Liver (tissue), 8 donors: ENCODE measurements at regions not wholly inside any gene's neighbourhood (a gene's known extent, or its start where the extent isn't known, plus 50 kb on each side); places are given as distances from the start of the nearest gene placed in this dataset.

ENCODE experiments used
- DNase-seq: peaks from one replicate; pipeline ENCODE4 v3.0.0-alpha.2; 2017; ENCODE audit warnings: low spot score
- H3K27ac ChIP-seq, 2 donors: one replicate each; pipeline ENCODE4 v1.7.0; 2013; ENCODE audit warnings: inconsistent platforms in 2 of 2, low read length in 2 of 2, control low read depth in 1 of 2, low read depth in 1 of 2, mild to moderate bottlenecking in 1 of 2
- H3K27me3 ChIP-seq, 4 donors: one replicate each; pipeline versions ENCODE4 v1.6.1 to v1.7.0; 2013; ENCODE audit warnings: low read length in 3 of 4, inconsistent platforms in 1 of 4, mild to moderate bottlenecking in 1 of 4, moderate library complexity in 1 of 4; ENCODE audit not compliant: control insufficient read depth in 4 of 4, insufficient read depth in 4 of 4
- H3K36me3 ChIP-seq, 4 donors: one replicate each; pipeline versions ENCODE4 v1.6.1 to v1.7.0; 2013; ENCODE audit warnings: low read length in 3 of 4, mild to moderate bottlenecking in 3 of 4, low read depth in 1 of 4, moderate library complexity in 1 of 4; ENCODE audit not compliant: control insufficient read depth in 4 of 4, insufficient read depth in 3 of 4
- H3K4me1 ChIP-seq, 4 donors: one replicate each; pipeline versions ENCODE4 v1.6.1 to v1.7.0; 2013; ENCODE audit warnings: low read length in 3 of 4, mild to moderate bottlenecking in 3 of 4, moderate library complexity in 1 of 4; ENCODE audit not compliant: control insufficient read depth in 4 of 4, insufficient read depth in 4 of 4
- H3K4me3 ChIP-seq, 3 donors: one replicate each; pipeline versions ENCODE4 v1.6.1 to v1.7.0; 2013; ENCODE audit warnings: low read length in 3 of 3, control low read depth in 1 of 3, low read depth in 1 of 3, mild to moderate bottlenecking in 1 of 3
- H3K9ac ChIP-seq, 2 donors: one replicate each; pipeline ENCODE4 v1.7.0; 2013; ENCODE audit warnings: low read length in 2 of 2, mild to moderate bottlenecking in 2 of 2, moderate library complexity in 2 of 2, control low read depth in 1 of 2, low read depth in 1 of 2
- H3K9me3 ChIP-seq, 4 donors: one replicate each; pipeline versions ENCODE4 v1.6.1 to v1.7.0; 2013; ENCODE audit warnings: low read length in 3 of 4; ENCODE audit not compliant: control insufficient read depth in 4 of 4
- ATF3 ChIP-seq: IDR thresholded peaks from 2 replicates; pipeline ENCODE4 v1.6.1; 2016; ENCODE audit warnings: antibody characterized with exemption
- FOXA1 ChIP-seq: IDR thresholded peaks from 2 replicates; pipeline ENCODE4 v1.6.1; 2016; ENCODE audit warnings: antibody characterized with exemption
- FOXA2 ChIP-seq: IDR thresholded peaks from 2 replicates; pipeline ENCODE4 v1.6.1; 2016; ENCODE audit warnings: antibody characterized with exemption
- GABPA ChIP-seq, 2 donors: IDR thresholded peaks in 1 of 2; conservative IDR thresholded peaks in 1 of 2; 2 replicates each; pipeline ENCODE4 v1.6.1; 2016; ENCODE audit warnings: antibody characterized with exemption in 2 of 2, mild to moderate bottlenecking in 1 of 2, moderate library complexity in 1 of 2
- HNF4A ChIP-seq, 2 donors: conservative IDR thresholded peaks; 2 replicates each; pipeline ENCODE4 v1.6.1; 2016; ENCODE audit warnings: antibody characterized with exemption in 2 of 2, mild to moderate bottlenecking in 2 of 2
- HNF4G ChIP-seq: IDR thresholded peaks from 2 replicates; pipeline ENCODE4 v1.6.1; 2016; ENCODE audit warnings: antibody characterized with exemption
- JUND ChIP-seq, 2 donors: IDR thresholded peaks; 2 replicates each; pipeline ENCODE4 v1.6.1; 2016; ENCODE audit warnings: antibody characterized with exemption in 2 of 2
- NR2F2 ChIP-seq: IDR thresholded peaks from 2 replicates; pipeline ENCODE4 v1.6.1; 2016; ENCODE audit warnings: antibody characterized with exemption
- RAD21 ChIP-seq, 2 donors: IDR thresholded peaks; 2 replicates each; pipeline ENCODE4 v1.6.1; 2016; ENCODE audit warnings: antibody characterized with exemption in 2 of 2, mild to moderate bottlenecking in 2 of 2
- RXRA ChIP-seq, 2 donors: IDR thresholded peaks; 2 replicates each; pipeline ENCODE4 v1.6.1; 2017 to 2018; ENCODE audit warnings: antibody characterized with exemption in 2 of 2, mild to moderate bottlenecking in 1 of 2
- SP1 ChIP-seq: IDR thresholded peaks from 2 replicates; pipeline ENCODE4 v1.6.1; 2018; ENCODE audit warnings: antibody characterized with exemption, mild to moderate bottlenecking
- TAF1 ChIP-seq: conservative IDR thresholded peaks from 2 replicates; pipeline ENCODE4 v1.6.1; 2016; ENCODE audit warnings: antibody characterized with exemption, mild to moderate bottlenecking
- YY1 ChIP-seq: IDR thresholded peaks from 2 replicates; pipeline ENCODE4 v1.6.1; 2016; ENCODE audit warnings: antibody characterized with exemption, mild to moderate bottlenecking
- WGBS: extraction: QIAGEN DNeasy Blood & Tissue Kit; methylation state at CpG from one replicate; pipeline ENCODE4 v1.1.7; 2013; 5-methylcytosine and 5-hydroxymethylcytosine counted together
- TF ChIP-seq, protein P1 (sequence below): IDR thresholded peaks from 2 replicates; pipeline ENCODE4 v1.6.1; 2016; ENCODE audit warnings: antibody characterized with exemption, mild to moderate bottlenecking
- TF ChIP-seq, protein P2 (sequence below): IDR thresholded peaks from 2 replicates; pipeline ENCODE4 v1.6.1; 2016; ENCODE audit warnings: antibody characterized with exemption
- TF ChIP-seq, protein P3 (sequence below): fragments of 150-350 bp; IDR thresholded peaks from 2 replicates; pipeline ENCODE4 v1.5.1; 2017; ENCODE audit warnings: improper control_type of control experiment, low read depth, low read length; ENCODE audit not compliant: missing input control
- TF ChIP-seq, protein P4 (sequence below): IDR thresholded peaks from 2 replicates; pipeline ENCODE4 v1.6.1; 2016; ENCODE audit warnings: antibody characterized with exemption
- donor health status: healthy.
- donor health status: healthy.
- donor health status: healthy.
- donor health status: healthy.
- donor health status: healthy.

DNA sequence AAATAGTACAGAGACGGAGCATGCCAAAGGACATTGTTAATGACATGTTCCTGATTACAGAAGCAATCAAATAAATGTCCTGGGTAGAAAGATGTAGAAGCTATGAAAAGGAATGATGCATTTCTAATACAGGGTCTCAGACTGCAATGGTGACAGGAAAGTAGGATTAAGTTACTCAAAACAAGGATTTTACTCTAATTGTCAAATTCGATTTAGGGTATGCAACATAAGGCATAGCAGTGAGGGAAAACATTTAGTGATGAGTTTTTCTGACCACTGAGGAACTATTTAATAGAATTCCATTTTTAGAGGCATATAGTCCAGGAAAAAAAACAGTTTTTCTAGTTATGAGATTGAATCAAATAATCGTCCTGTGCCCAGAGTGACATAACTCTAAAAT, 715.1 kb upstream of the ACO1 start (continued):
- TF ChIP-seq, protein P1, sequence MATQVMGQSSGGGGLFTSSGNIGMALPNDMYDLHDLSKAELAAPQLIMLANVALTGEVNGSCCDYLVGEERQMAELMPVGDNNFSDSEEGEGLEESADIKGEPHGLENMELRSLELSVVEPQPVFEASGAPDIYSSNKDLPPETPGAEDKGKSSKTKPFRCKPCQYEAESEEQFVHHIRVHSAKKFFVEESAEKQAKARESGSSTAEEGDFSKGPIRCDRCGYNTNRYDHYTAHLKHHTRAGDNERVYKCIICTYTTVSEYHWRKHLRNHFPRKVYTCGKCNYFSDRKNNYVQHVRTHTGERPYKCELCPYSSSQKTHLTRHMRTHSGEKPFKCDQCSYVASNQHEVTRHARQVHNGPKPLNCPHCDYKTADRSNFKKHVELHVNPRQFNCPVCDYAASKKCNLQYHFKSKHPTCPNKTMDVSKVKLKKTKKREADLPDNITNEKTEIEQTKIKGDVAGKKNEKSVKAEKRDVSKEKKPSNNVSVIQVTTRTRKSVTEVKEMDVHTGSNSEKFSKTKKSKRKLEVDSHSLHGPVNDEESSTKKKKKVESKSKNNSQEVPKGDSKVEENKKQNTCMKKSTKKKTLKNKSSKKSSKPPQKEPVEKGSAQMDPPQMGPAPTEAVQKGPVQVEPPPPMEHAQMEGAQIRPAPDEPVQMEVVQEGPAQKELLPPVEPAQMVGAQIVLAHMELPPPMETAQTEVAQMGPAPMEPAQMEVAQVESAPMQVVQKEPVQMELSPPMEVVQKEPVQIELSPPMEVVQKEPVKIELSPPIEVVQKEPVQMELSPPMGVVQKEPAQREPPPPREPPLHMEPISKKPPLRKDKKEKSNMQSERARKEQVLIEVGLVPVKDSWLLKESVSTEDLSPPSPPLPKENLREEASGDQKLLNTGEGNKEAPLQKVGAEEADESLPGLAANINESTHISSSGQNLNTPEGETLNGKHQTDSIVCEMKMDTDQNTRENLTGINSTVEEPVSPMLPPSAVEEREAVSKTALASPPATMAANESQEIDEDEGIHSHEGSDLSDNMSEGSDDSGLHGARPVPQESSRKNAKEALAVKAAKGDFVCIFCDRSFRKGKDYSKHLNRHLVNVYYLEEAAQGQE: no peak
- TF ChIP-seq HNF4A (conservative IDR thresholded peaks at IDR 0.05) (no peak), TAF1 (no peak), NR2F2 (no peak), RAD21 (IDR thresholded peaks at IDR 0.05) (no peak), HNF4G (no peak), YY1 (no peak)

DNA sequence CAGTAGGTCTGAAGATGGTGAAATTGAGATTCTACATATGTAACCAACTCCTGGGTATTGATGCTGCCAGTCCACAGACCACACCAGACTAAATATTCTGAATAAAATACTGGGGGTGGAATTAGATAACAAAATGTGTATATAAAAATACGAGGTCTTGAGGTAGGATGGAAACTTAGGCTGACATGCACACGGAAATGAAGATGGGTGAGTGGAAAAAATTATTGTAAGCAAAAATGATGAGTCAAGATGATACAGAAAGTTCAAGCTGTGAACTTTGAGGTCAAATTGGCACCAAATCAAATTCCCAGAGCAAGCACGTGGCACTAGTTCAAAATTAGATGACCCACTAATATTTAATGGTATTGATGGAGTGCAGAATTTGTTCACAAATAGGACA, 713.4 kb upstream of the ACO1 start:
- no peak overlapping the region for H3K4me3 ChIP-seq
- no peaks in the 10 kb centered on the region for H3K9me3 ChIP-seq
- DNase-seq: no peak
- no peaks in the 10 kb centered on the region for H3K36me3 ChIP-seq
- H3K27me3 ChIP-seq: no peaks in the 10 kb centered on the region
- no peak overlapping the region for H3K9ac ChIP-seq
- no peaks in the 10 kb centered on the region for H3K4me1 ChIP-seq
- H3K27ac ChIP-seq: no peak overlapping the region
- TF ChIP-seq RAD21 (IDR thresholded peaks at IDR 0.05): no peak
- TF ChIP-seq, protein P2, sequence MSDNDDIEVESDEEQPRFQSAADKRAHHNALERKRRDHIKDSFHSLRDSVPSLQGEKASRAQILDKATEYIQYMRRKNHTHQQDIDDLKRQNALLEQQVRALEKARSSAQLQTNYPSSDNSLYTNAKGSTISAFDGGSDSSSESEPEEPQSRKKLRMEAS: no peak
- no peak for TF ChIP-seq NR2F2
- TF ChIP-seq, protein P3, sequence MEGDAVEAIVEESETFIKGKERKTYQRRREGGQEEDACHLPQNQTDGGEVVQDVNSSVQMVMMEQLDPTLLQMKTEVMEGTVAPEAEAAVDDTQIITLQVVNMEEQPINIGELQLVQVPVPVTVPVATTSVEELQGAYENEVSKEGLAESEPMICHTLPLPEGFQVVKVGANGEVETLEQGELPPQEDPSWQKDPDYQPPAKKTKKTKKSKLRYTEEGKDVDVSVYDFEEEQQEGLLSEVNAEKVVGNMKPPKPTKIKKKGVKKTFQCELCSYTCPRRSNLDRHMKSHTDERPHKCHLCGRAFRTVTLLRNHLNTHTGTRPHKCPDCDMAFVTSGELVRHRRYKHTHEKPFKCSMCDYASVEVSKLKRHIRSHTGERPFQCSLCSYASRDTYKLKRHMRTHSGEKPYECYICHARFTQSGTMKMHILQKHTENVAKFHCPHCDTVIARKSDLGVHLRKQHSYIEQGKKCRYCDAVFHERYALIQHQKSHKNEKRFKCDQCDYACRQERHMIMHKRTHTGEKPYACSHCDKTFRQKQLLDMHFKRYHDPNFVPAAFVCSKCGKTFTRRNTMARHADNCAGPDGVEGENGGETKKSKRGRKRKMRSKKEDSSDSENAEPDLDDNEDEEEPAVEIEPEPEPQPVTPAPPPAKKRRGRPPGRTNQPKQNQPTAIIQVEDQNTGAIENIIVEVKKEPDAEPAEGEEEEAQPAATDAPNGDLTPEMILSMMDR: no peak
- no peak for TF ChIP-seq FOXA2
- TF ChIP-seq HNF4A (conservative IDR thresholded peaks at IDR 0.05): no peak
- no peak for TF ChIP-seq HNF4G
- TF ChIP-seq SP1: no peak
- 57% methylated on average over 3 of the region's 3 CpGs for WGBS

DNA sequence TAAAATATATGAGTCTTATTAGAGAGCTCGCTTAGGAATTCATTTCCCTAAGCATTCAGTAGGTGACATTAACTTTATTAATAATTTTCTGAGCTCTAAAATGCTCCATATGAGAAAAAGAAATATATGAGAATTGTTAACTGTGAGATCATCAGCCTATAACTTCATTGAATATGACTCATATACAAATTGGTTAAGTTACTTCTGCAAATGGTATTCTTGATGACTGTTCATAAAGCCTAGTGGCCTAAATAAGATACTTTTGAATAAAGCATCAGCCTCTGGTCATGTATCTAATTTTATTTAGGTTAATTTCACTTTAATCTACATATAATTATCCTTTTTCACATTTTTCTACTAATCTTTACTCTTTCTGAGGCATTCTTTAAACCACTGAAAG, 710.2 kb upstream of the ACO1 start:
- H3K4me3 ChIP-seq: no peak overlapping the region
- H3K36me3 ChIP-seq: no peaks in the 10 kb centered on the region
- no peak for DNase-seq
- H3K9me3 ChIP-seq: no peaks in the 10 kb centered on the region
- H3K9ac ChIP-seq: no peak overlapping the region
- H3K4me1 ChIP-seq: no peaks in the 10 kb centered on the region
- WGBS: 81% methylated on average over 1 of the region's 1 CpG
- no peaks in the 10 kb centered on the region for H3K27me3 ChIP-seq
- H3K27ac ChIP-seq: no peak overlapping the region
- no peak for TF ChIP-seq TAF1
- TF ChIP-seq JUND (IDR thresholded peaks at IDR 0.05): no peak
- TF ChIP-seq, protein P4, sequence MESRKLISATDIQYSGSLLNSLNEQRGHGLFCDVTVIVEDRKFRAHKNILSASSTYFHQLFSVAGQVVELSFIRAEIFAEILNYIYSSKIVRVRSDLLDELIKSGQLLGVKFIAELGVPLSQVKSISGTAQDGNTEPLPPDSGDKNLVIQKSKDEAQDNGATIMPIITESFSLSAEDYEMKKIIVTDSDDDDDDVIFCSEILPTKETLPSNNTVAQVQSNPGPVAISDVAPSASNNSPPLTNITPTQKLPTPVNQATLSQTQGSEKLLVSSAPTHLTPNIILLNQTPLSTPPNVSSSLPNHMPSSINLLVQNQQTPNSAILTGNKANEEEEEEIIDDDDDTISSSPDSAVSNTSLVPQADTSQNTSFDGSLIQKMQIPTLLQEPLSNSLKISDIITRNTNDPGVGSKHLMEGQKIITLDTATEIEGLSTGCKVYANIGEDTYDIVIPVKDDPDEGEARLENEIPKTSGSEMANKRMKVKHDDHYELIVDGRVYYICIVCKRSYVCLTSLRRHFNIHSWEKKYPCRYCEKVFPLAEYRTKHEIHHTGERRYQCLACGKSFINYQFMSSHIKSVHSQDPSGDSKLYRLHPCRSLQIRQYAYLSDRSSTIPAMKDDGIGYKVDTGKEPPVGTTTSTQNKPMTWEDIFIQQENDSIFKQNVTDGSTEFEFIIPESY: no peak
- TF ChIP-seq FOXA1: no peak
- TF ChIP-seq, protein P3: no peak
- TF ChIP-seq ATF3: no peak
- TF ChIP-seq RAD21 (IDR thresholded peaks at IDR 0.05): no peak
- TF ChIP-seq HNF4G: no peak
- TF ChIP-seq RXRA (IDR thresholded peaks at IDR 0.05): no peak
- TF ChIP-seq FOXA2: no peak
- TF ChIP-seq, protein P2: no peak
- no peak for TF ChIP-seq NR2F2
- TF ChIP-seq GABPA (IDR thresholded peaks at IDR 0.05 in 1 of 2, conservative IDR thresholded peaks at IDR 0.05 in 1 of 2): no peak
- TF ChIP-seq SP1: no peak
- no peak for TF ChIP-seq YY1
